ENCODE measurements at regions not wholly inside any gene's neighbourhood (a gene's known extent, or its start where the extent isn't known, plus 50 kb on each side); places are given as distances from the start of the nearest gene placed in this dataset.
"Not testable (repeated sequence)": the region's sequence is repeated elsewhere in the genome, so short reads cannot be mapped to it uniquely, and the experiment has no call there.

- no peak overlapping the region for H3K9ac ChIP-seq (ENCODE audit: low read depth, low read length)
- H3K9me3 ChIP-seq (ENCODE audit: insufficient read depth, low read depth, low read length) = no peaks in the 10 kb centered on the region
- H3K36me3 ChIP-seq (ENCODE audit: insufficient read depth, low read length) = no peaks in the 10 kb centered on the region
- no peaks in the 10 kb centered on the region; the same call in 1 of the 2 replicates for H3K4me1 ChIP-seq (ENCODE audit: insufficient read depth, low read length)
- H3K27me3 ChIP-seq (ENCODE audit: insufficient read depth, low read length) = no peaks in the 10 kb centered on the region
- WGBS = 98% methylated on average over 3 of the region's 5 CpGs
- no peak overlapping the region for H3K4me3 ChIP-seq (ENCODE audit: low read length)
- no peak overlapping the region for H3K27ac ChIP-seq (ENCODE audit: low read depth, low read length)
Observed at GRCh38 chr16:29315046-29315445, 91.5 kb downstream of the NPIPB11 start.

DNA sequence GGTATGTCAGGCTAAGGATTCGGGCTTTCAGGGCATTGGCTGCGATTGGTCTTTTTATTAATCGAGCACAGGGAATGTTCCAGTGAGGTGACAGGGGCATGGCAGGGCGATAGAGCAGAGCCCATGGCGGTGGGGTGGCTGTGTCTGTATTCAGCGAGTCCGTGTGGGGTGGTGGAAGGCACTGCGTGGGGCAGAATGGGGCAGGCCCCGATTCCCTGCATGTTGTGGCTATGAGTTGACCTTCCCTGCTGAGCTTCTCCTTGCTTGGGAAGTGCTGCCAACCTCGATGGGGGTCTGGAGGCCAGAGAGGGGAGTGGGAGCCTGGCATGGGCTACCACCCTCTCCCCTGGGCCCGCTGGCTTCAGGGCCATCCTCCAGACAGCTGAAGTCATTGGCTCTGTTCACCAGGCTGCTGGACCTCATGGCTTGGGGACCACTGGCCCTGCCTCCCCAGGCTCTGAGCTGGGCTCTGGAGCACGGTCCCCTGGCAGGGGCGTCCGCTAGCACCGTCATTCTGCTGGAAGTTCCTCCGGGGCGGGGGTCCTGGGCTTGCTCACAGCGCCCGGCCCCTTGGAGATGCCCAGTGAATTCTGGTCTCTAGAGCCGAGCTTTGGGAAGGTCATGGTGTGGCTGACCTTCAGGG is 92.1 kb downstream of the NPIPB11 start:
- H3K27ac ChIP-seq (ENCODE audit: low read depth, low read length) = no peak overlapping the region
- no peaks in the 10 kb centered on the region for H3K27me3 ChIP-seq (ENCODE audit: insufficient read depth, low read length)
- H3K9ac ChIP-seq (ENCODE audit: low read depth, low read length) = no peak overlapping the region
- H3K9me3 ChIP-seq (ENCODE audit: insufficient read depth, low read depth, low read length) = no peaks in the 10 kb centered on the region
- no peak overlapping the region for H3K4me3 ChIP-seq (ENCODE audit: low read length)
- H3K36me3 ChIP-seq (ENCODE audit: insufficient read depth, low read length) = no peaks in the 10 kb centered on the region
- no peaks in the 10 kb centered on the region; the same call in 1 of the 2 replicates for H3K4me1 ChIP-seq (ENCODE audit: insufficient read depth, low read length)
- WGBS = 90% methylated on average over 20 of the region's 20 CpGs

GRCh38 chr16:29313559-29314048 is 92.9 kb downstream of the NPIPB11 start:
- Histone ChIP-seq H3K4me1 (ENCODE audit: insufficient read depth, low read length) (no peaks in the 10 kb centered on the region; the same call in 1 of the 2 replicates), H3K27ac (ENCODE audit: low read depth, low read length) (no peak overlapping the region)
- 83% methylated on average over 9 of the region's 9 CpGs for WGBS

DNA sequence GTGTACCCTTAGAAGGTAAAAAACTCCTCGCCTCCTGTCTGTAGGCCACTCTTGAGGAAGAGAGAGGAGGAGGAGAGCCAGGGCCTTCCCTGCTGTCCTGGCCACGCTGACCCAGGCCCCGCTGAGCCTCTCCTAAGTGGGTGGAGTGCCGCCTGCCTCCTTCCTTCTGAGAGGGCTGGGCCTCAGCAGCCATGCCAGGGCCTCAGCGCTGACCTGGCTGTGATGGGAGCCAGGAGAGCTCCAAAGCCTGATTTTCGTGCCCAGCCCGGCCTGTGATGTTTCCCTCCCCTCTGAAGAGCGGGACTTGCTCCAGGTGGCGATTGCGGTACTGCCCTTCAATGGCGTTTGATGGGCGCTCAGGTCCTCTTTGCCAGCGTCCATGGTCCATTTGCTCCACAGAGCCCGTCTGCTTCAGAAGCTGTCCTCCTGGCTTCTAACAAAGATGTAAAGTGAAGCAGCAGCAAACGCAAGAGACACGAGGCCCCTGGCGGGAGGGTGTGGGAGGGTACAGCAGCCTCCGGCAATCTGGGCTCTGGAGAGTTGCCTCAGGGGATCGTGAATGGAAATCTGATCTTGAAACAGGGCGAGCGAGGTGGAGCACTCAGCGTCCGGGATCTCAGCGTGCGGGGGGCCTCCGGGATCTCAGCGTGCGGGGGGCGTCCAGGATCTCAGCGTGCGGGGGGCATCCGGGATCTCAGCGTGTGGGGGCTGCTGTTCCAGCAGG is 93.5 kb downstream of the NPIPB11 start:
- H3K27me3 ChIP-seq (ENCODE audit: insufficient read depth, low read length) = no peaks in the 10 kb centered on the region
- H3K27ac ChIP-seq (ENCODE audit: low read depth, low read length) = no peak overlapping the region
- H3K9me3 ChIP-seq (ENCODE audit: insufficient read depth, low read depth, low read length) = no peaks in the 10 kb centered on the region
- no peaks in the 10 kb centered on the region for H3K36me3 ChIP-seq (ENCODE audit: insufficient read depth, low read length)
- no peaks in the 10 kb centered on the region; the same call in 1 of the 2 replicates for H3K4me1 ChIP-seq (ENCODE audit: insufficient read depth, low read length)
- no peak overlapping the region for H3K9ac ChIP-seq (ENCODE audit: low read depth, low read length)
- no peak overlapping the region for H3K4me3 ChIP-seq (ENCODE audit: low read length)
- 79% methylated on average over 33 of the region's 33 CpGs for WGBS

More at GRCh38 chr16:29313559-29314048, 92.9 kb downstream of the NPIPB11 start:
- Histone ChIP-seq H3K9ac (ENCODE audit: low read depth, low read length) (no peak overlapping the region), H3K27me3 (ENCODE audit: insufficient read depth, low read length) (no peaks in the 10 kb centered on the region), H3K9me3 (ENCODE audit: insufficient read depth, low read depth, low read length) (no peaks in the 10 kb centered on the region), H3K36me3 (ENCODE audit: insufficient read depth, low read length) (no peaks in the 10 kb centered on the region), H3K4me3 (ENCODE audit: low read length) (no peak overlapping the region)

DNA sequence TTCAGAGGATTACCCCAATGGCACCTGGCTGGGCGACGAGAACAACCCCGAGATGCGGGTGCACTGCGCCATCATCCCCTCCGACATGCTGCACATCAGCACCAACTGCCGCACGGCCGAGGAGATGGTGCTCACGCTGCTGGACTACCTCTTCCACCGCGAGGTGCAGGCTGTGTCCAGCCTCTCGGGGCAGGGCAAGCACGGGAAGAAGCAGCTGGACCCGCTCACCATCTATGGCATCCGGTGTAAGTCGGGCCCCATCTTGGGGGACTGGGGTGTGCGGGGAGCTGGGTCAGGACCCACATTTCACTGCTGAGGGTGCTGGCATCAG is 94.2 kb downstream of the NPIPB11 start:
- 96% methylated on average over 18 of the region's 18 CpGs for WGBS
- not testable (repeated sequence) for H3K36me3 ChIP-seq (ENCODE audit: insufficient read depth, low read length); H3K27ac ChIP-seq (ENCODE audit: low read depth, low read length); H3K4me1 ChIP-seq (ENCODE audit: insufficient read depth, low read length); H3K9ac ChIP-seq (ENCODE audit: low read depth, low read length); H3K9me3 ChIP-seq (ENCODE audit: insufficient read depth, low read depth, low read length); H3K4me3 ChIP-seq (ENCODE audit: low read length); H3K27me3 ChIP-seq (ENCODE audit: insufficient read depth, low read length)

GRCh38 chr16:29311461-29312344 is 94.8 kb downstream of the NPIPB11 start:
- Histone ChIP-seq H3K4me3 (ENCODE audit: low read length) (no peak overlapping the region), H3K9ac (ENCODE audit: low read depth, low read length) (no peak overlapping the region), H3K27me3 (ENCODE audit: insufficient read depth, low read length) (no peaks in the 10 kb centered on the region), H3K27ac (ENCODE audit: low read depth, low read length) (no peak overlapping the region), H3K9me3 (ENCODE audit: insufficient read depth, low read depth, low read length) (no peaks in the 10 kb centered on the region), H3K36me3 (ENCODE audit: insufficient read depth, low read length) (no peaks in the 10 kb centered on the region), H3K4me1 (ENCODE audit: insufficient read depth, low read length) (no peaks in the 10 kb centered on the region)
- WGBS = 92% methylated on average over 20 of the region's 20 CpGs

DNA sequence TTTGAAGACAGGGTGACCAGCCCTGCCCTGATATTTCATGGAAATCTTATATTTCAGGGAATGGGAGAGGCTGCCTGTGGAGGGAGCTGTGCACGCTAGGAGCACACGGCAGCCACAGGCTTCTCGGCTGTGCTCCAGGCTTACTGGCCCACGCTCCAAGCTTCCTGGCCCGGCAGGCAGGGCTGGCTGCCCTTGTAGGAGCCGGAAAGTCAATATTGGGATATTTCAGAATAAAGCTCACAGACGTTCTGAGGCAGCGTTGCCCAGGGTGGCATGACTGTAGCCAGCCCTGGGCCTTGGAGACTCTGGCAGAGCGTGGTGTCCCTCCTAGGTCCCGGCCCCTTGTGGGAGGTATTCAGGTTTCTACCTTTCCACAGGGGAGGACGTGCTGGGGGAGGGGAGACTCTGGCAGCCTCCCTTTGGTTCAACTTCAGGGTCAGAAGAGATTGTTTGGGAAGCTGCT is 95.6 kb downstream of the NPIPB11 start:
- Histone ChIP-seq H3K27ac (ENCODE audit: low read depth, low read length) (no peak overlapping the region), H3K27me3 (ENCODE audit: insufficient read depth, low read length) (no peaks in the 10 kb centered on the region), H3K9me3 (ENCODE audit: insufficient read depth, low read depth, low read length) (no peaks in the 10 kb centered on the region), H3K36me3 (ENCODE audit: insufficient read depth, low read length) (no peaks in the 10 kb centered on the region), H3K9ac (ENCODE audit: low read depth, low read length) (no peak overlapping the region), H3K4me3 (ENCODE audit: low read length) (no peak overlapping the region), H3K4me1 (ENCODE audit: insufficient read depth, low read length) (no peaks in the 10 kb centered on the region)
- 88% methylated on average over 11 of the region's 11 CpGs for WGBS

DNA sequence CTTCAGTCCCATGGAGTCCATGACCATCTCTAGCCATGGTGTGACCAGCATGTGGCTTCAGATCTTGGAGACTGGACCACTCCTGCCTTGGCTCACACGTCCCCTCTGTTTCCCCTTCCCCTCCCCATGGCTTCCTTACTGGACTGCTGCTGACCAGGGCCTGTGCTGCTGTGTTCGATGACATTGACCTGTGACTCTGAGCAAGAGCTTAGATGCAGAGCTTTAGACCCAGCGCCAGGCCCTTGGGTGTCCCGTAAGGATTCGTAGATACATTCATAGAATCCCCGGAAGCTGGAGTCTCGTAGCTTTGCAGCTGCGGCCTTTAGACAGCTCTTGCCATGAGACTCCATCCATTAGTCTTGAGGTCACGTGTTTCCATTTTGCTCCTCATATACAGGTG is 96.3 kb downstream of the NPIPB11 start:
- not testable (repeated sequence) for H3K4me1 ChIP-seq (ENCODE audit: insufficient read depth, low read length); H3K27me3 ChIP-seq (ENCODE audit: insufficient read depth, low read length); H3K36me3 ChIP-seq (ENCODE audit: insufficient read depth, low read length); H3K9me3 ChIP-seq (ENCODE audit: insufficient read depth, low read depth, low read length); H3K27ac ChIP-seq (ENCODE audit: low read depth, low read length); H3K4me3 ChIP-seq (ENCODE audit: low read length); H3K9ac ChIP-seq (ENCODE audit: low read depth, low read length)
- 94% methylated on average over 9 of the region's 9 CpGs for WGBS

GRCh38 chr16:29309601-29310000 is 96.9 kb downstream of the NPIPB11 start:
- not testable (repeated sequence) for H3K4me1 ChIP-seq (ENCODE audit: insufficient read depth, low read length); H3K36me3 ChIP-seq (ENCODE audit: insufficient read depth, low read length); H3K27ac ChIP-seq (ENCODE audit: low read depth, low read length); H3K4me3 ChIP-seq (ENCODE audit: low read length); H3K9ac ChIP-seq (ENCODE audit: low read depth, low read length); H3K27me3 ChIP-seq (ENCODE audit: insufficient read depth, low read length); H3K9me3 ChIP-seq (ENCODE audit: insufficient read depth, low read depth, low read length)
- 95% methylated on average over 13 of the region's 13 CpGs for WGBS

GRCh38 chr16:29308644-29309546 is 97.6 kb downstream of the NPIPB11 start:
- H3K36me3 ChIP-seq (ENCODE audit: insufficient read depth, low read length) = no peaks in the 10 kb centered on the region
- no peak overlapping the region for H3K27ac ChIP-seq (ENCODE audit: low read depth, low read length)
- H3K27me3 ChIP-seq (ENCODE audit: insufficient read depth, low read length) = no peaks in the 10 kb centered on the region
- no peak overlapping the region for H3K9ac ChIP-seq (ENCODE audit: low read depth, low read length)
- no peaks in the 10 kb centered on the region for H3K9me3 ChIP-seq (ENCODE audit: insufficient read depth, low read depth, low read length)
- no peak overlapping the region for H3K4me3 ChIP-seq (ENCODE audit: low read length)
- no peaks in the 10 kb centered on the region for H3K4me1 ChIP-seq (ENCODE audit: insufficient read depth, low read length)
- 92% methylated on average over 20 of the region's 20 CpGs for WGBS
